ENCODE measurements at regions not wholly inside any gene's neighbourhood (a gene's known extent, or its start where the extent isn't known, plus 50 kb on each side); places are given as distances from the start of the nearest gene placed in this dataset.
"Not testable (repeated sequence)": the region's sequence is repeated elsewhere in the genome, so short reads cannot be mapped to it uniquely, and the experiment has no call there.

DNA sequence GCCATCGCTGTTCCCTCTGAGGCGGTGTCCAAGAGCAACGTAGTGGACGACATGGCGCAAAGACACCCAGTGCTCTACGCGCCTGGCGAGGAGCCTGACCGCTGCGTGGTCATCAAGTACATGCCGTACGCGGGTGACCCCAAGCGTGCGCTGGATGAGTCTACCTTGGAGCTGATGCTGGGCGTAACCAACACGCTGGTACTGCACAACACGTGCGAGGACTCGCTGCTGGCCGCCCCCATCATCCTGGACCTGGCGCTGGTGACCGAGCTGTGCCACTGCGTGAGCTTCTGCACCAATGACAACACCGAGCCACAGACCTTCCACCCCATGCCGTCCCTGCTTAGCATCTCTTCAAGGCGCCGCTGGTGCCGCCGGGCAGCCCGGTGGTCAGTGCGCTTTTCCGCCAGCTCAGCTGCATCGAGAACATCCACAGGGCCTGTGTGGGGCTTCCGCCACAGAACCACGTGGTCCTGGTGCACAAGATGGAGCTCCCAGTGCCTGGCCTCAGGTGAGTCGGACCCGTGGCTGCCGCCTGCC, 129.0 kb downstream of the ANAPC4 start:
- no peak for DNase-seq (ENCODE audit: low read depth)
- TF ChIP-seq, protein P1, sequence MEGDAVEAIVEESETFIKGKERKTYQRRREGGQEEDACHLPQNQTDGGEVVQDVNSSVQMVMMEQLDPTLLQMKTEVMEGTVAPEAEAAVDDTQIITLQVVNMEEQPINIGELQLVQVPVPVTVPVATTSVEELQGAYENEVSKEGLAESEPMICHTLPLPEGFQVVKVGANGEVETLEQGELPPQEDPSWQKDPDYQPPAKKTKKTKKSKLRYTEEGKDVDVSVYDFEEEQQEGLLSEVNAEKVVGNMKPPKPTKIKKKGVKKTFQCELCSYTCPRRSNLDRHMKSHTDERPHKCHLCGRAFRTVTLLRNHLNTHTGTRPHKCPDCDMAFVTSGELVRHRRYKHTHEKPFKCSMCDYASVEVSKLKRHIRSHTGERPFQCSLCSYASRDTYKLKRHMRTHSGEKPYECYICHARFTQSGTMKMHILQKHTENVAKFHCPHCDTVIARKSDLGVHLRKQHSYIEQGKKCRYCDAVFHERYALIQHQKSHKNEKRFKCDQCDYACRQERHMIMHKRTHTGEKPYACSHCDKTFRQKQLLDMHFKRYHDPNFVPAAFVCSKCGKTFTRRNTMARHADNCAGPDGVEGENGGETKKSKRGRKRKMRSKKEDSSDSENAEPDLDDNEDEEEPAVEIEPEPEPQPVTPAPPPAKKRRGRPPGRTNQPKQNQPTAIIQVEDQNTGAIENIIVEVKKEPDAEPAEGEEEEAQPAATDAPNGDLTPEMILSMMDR (IDR thresholded peaks at IDR 0.05; ENCODE audit: low read depth, low read length), result no peak
- TF ChIP-seq POLR2A (IDR thresholded peaks at IDR 0.05; ENCODE audit: extremely low read depth, insufficient read length), result no peak
- TF ChIP-seq, protein P2, sequence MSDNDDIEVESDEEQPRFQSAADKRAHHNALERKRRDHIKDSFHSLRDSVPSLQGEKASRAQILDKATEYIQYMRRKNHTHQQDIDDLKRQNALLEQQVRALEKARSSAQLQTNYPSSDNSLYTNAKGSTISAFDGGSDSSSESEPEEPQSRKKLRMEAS (IDR thresholded peaks at IDR 0.05; ENCODE audit: low read depth, low read length), result no peak
- TF ChIP-seq MYC (IDR thresholded peaks at IDR 0.05; ENCODE audit: low read depth, low read length), result no peak
- H3K4me3 ChIP-seq (ENCODE audit: low read depth, low read length), result no peak overlapping the region

DNA sequence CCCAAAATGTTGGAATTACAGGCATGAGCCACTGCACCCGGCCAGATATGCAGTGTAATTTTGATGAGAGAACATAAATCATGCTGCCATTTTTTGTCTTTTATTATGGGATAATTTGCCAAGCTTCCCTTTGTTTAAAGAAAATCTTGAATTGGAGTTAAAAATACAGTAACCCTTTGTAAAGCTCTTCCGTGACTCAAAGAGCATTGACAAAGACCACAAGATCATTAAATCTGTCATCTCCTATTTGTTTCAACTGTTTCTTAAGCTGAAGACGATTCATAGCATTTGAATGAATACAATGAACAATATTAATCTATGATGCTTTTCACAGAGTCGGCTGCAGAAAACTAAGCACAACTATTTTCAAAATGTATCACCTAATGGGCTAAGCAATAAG, 132.6 kb downstream of the ANAPC4 start:
- TF ChIP-seq, protein P2 (IDR thresholded peaks at IDR 0.05; ENCODE audit: low read depth, low read length), result no peak
- TF ChIP-seq POLR2A (IDR thresholded peaks at IDR 0.05; ENCODE audit: extremely low read depth, insufficient read length) (no peak), MYC (IDR thresholded peaks at IDR 0.05; ENCODE audit: low read depth, low read length) (no peak)
- TF ChIP-seq, protein P1 (IDR thresholded peaks at IDR 0.05; ENCODE audit: low read depth, low read length), result no peak
- no peak for DNase-seq (ENCODE audit: low read depth)
- no peak overlapping the region for H3K4me3 ChIP-seq (ENCODE audit: low read depth, low read length)

DNA sequence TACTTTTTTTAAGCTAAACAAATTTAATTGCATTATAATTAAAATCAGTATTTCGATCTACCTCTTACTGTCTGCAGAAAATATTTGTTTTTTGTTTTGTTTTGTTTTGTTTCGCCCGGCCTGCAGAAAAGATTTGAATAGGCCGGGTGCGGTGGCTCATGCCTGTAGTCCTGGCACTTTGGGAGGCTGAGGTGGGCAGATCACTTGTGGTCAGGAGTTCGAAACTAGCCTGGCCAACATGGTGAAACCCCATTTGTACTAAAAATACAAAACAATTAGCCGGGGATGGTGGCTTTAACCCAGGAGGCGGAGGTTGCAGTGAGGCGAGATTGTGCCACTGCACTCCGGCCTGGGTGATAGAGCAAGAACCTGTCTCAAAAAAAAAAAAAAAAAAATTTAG, 134.8 kb downstream of the ANAPC4 start:
- not testable (repeated sequence) for DNase-seq (ENCODE audit: low read depth); H3K4me3 ChIP-seq (ENCODE audit: low read depth, low read length)

DNA sequence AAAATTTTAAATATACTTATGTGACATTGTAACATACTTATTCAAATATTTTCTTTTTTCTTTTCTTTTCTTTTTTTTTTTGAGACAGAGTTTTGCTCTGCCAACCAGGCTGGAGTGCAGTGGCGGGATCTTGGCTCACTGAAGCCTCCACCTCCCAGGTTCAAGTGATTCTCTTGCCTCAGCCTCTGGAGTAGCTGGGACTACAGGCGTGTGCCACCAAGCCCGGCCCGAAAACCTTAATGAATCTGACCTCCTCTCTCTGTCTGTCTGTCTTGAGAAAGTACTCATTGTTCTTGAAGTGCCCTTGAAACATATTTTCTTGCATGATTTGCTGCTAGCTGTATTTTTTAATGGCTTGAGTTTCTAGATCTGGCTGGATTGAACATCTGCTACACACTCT, 136.8 kb downstream of the ANAPC4 start:
- TF ChIP-seq, protein P2 (IDR thresholded peaks at IDR 0.05; ENCODE audit: low read depth, low read length), result no peak
- TF ChIP-seq MYC (IDR thresholded peaks at IDR 0.05; ENCODE audit: low read depth, low read length) (no peak), POLR2A (IDR thresholded peaks at IDR 0.05; ENCODE audit: extremely low read depth, insufficient read length) (no peak)
- TF ChIP-seq, protein P1 (IDR thresholded peaks at IDR 0.05; ENCODE audit: low read depth, low read length), result no peak
- no peak for DNase-seq (ENCODE audit: low read depth)
- H3K4me3 ChIP-seq (ENCODE audit: low read depth, low read length), result no peak overlapping the region

DNA sequence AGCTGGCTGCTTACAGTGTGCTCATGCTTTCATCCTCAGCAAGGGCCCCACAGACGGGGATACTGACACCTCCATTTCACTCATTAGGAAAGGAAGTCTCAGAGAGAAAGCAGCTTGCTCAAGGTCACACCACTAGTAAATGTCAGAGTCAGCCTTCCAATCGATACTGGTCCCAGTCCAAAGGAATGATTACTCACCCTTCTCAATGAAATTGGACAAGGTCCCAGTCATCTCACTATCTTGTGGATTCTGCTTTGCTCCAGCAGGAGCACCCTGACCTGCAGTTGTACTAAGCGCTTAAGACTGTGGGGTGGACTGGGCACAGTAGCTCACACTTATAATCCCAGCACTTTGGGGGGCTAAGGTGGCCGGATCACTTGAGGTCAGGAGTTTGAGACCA, 132.2 kb upstream of the SLC34A2 start:
- no peak overlapping the region for H3K4me3 ChIP-seq (ENCODE audit: low read depth, low read length)
- DNase-seq (ENCODE audit: low read depth), result no peak
- TF ChIP-seq, protein P2 (IDR thresholded peaks at IDR 0.05; ENCODE audit: low read depth, low read length), result no peak
- TF ChIP-seq, protein P1 (IDR thresholded peaks at IDR 0.05; ENCODE audit: low read depth, low read length), result no peak
- TF ChIP-seq POLR2A (IDR thresholded peaks at IDR 0.05; ENCODE audit: extremely low read depth, insufficient read length) (no peak), MYC (IDR thresholded peaks at IDR 0.05; ENCODE audit: low read depth, low read length) (no peak)

DNA sequence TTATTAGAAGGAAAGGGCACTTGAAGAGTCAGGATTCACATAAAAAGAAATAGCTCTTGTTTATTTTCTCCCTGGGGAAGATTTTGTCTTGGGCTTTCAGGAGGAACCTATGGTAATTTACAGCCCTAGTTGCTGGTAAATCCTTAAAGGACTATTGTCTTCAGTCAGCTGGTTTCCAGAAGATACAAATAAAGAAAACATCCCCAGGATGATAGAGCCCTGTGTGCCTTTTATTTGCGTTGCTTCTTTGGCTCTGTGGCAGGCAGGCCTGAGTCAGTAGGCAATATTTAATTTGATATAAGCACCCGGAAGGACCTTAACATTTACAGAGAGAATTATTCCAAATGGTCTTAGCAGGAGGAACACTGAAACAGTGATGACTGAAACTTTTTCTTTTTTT, 131.0 kb upstream of the SLC34A2 start:
- DNase-seq (ENCODE audit: low read depth), result no peak
- TF ChIP-seq POLR2A (IDR thresholded peaks at IDR 0.05; ENCODE audit: extremely low read depth, insufficient read length) (no peak), MYC (IDR thresholded peaks at IDR 0.05; ENCODE audit: low read depth, low read length) (no peak)
- TF ChIP-seq, protein P1 (IDR thresholded peaks at IDR 0.05; ENCODE audit: low read depth, low read length), result no peak
- TF ChIP-seq, protein P2 (IDR thresholded peaks at IDR 0.05; ENCODE audit: low read depth, low read length), result no peak
- H3K4me3 ChIP-seq (ENCODE audit: low read depth, low read length), result no peak overlapping the region

Data from NB4 (cell line).